ENCODE measurements at regions not wholly inside any gene's neighbourhood (a gene's known extent, or its start where the extent isn't known, plus 50 kb on each side); places are given as distances from the start of the nearest gene placed in this dataset.

DNA sequence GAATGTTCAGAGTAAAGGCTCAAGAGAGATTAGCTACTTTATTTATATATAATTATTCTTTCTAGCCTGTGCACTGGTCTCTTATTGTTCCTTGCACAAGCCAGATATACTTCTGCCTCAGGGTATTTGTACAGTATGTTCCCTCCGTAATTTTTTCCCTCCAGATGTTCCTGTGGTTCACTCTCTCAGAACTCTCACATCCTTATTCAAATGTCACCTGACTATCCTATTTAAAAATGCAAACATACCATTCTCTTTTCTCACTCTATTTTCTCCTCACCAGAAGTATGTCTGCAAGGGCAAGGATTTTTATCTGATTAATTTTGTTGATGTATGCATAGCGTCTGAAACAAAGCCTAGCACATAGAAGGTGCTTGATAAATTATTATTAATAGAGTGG lies 64.0 kb upstream of the CERS6 start:
- TF ChIP-seq, protein P1, sequence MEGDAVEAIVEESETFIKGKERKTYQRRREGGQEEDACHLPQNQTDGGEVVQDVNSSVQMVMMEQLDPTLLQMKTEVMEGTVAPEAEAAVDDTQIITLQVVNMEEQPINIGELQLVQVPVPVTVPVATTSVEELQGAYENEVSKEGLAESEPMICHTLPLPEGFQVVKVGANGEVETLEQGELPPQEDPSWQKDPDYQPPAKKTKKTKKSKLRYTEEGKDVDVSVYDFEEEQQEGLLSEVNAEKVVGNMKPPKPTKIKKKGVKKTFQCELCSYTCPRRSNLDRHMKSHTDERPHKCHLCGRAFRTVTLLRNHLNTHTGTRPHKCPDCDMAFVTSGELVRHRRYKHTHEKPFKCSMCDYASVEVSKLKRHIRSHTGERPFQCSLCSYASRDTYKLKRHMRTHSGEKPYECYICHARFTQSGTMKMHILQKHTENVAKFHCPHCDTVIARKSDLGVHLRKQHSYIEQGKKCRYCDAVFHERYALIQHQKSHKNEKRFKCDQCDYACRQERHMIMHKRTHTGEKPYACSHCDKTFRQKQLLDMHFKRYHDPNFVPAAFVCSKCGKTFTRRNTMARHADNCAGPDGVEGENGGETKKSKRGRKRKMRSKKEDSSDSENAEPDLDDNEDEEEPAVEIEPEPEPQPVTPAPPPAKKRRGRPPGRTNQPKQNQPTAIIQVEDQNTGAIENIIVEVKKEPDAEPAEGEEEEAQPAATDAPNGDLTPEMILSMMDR (conservative IDR thresholded peaks at IDR 0.05 in 1 of 2, IDR thresholded peaks at IDR 0.05 in 1 of 2; ENCODE audit: extremely low read depth in 1 of 2, insufficient read depth in 1 of 2, low read depth in 1 of 2, low read length in 2 of 2) = no peak
- TF ChIP-seq EZH2 (IDR thresholded peaks at IDR 0.05; ENCODE audit: borderline replicate concordance, low read length) = no peak
